Erythroblast (primary cell): ENCODE measurements at regions not wholly inside any gene's neighbourhood (a gene's known extent, or its start where the extent isn't known, plus 50 kb on each side); places are given as distances from the start of the nearest gene placed in this dataset.

Experiments
- GATA1 ChIP-seq: IDR thresholded peaks from 2 replicates; pipeline ENCODE4 v1.6.1; 2011; ENCODE audit warnings: low read depth, mild to moderate bottlenecking, control low read depth, low read length, moderate library complexity
- POLR2A ChIP-seq: IDR thresholded peaks from 2 replicates; pipeline ENCODE4 v1.6.1; 2011; ENCODE audit warnings: mild to moderate bottlenecking, low read length

DNA sequence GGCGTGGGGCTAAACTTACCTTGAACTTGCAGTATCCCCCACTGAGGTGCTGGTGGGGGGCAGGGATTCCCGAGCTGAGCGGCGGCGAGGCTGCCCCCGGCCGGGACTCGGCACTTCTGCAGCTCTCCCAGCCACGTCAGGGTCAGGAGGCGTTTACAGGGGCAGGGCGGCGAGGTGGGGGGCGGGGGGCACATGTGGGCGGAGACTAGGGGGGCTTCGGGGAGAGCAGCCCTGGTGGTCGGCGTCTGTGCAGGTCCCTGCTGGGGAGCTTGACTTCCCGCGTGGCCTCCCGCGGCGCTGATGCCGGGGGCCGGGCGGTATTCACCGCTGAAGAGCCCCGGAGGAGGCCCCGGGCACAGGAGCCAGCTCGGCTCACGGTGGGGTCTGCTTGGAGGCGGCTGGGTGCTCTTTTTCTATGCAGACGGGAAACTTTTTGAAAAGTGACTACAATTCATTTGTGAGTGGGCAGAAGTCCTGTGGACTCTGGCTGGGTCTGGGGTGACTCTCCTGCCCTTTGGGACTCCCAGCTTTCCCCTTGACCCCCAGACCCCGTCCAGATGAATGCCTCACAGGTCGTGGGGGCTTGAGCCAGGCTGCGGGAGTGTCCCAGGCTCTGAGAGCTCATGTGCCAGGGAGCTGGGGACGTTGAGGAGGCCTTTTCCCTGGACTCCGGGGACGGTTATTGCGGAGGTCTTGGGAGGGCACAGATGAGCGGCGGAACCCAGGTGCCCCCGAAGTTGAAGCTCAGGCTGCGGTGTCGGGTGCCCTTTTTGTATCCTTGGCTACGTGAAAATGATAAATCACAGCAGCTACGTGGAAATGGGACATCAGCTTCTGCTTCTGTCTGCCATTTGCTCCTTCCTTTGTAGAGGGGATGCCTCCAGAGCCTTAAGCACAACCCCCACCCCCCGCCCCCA is 75.9 kb upstream of the GATA5 start:
- TF ChIP-seq POLR2A (no peak), GATA1 (no peak)
